ENCODE measurements at regions not wholly inside any gene's neighbourhood (a gene's known extent, or its start where the extent isn't known, plus 50 kb on each side); places are given as distances from the start of the nearest gene placed in this dataset.

GRCh38 chr3:72004749-72005292, 219.9 kb upstream of the PROK2 start:
- Histone ChIP-seq H3K4me1 (ENCODE audit: insufficient read depth, low read length) (no peaks in the 10 kb centered on the region), H3K9me3 (ENCODE audit: low read length) (no peaks in the 10 kb centered on the region), H3K27me3 (ENCODE audit: insufficient read depth, low read length, poor library complexity, severe bottlenecking) (peaks cover 5% of the 10 kb centered on the region), H3K4me3 (ENCODE audit: low read length) (no peak overlapping the region), H3K36me3 (ENCODE audit: insufficient read depth, low read length) (no peaks in the 10 kb centered on the region), H3K27ac (ENCODE audit: low read depth, low read length) (no peak overlapping the region)
- H3K27me3 Mint-ChIP-seq = peaks cover 11 to 19% of the 10 kb centered on the region in 2 donors
- H3K4me1 Mint-ChIP-seq = no peaks in the 10 kb centered on the region
- no peaks in the 10 kb centered on the region for H3K9me3 Mint-ChIP-seq
- no peaks in the 10 kb centered on the region for H3K36me3 Mint-ChIP-seq
- ChIA-PET CTCF (no interaction called here), POLR2A (no interaction called here)
- H3K27ac Mint-ChIP-seq = no peak overlapping the region
- DNase-seq = no peak
- no peak overlapping the region for H3K4me3 Mint-ChIP-seq

- Mint-ChIP-seq H3K27me3 (peaks cover 8 to 11% of the 10 kb centered on the region in 2 donors), H3K4me1 (no peaks in the 10 kb centered on the region), H3K27ac (no peak overlapping the region), H3K36me3 (no peaks in the 10 kb centered on the region), H3K4me3 (no peak overlapping the region), H3K9me3 (no peaks in the 10 kb centered on the region)
- Histone ChIP-seq H3K27ac (ENCODE audit: low read depth, low read length) (no peak overlapping the region), H3K27me3 (ENCODE audit: insufficient read depth, low read length, poor library complexity, severe bottlenecking) (peaks cover 5% of the 10 kb centered on the region), H3K4me1 (ENCODE audit: insufficient read depth, low read length) (no peaks in the 10 kb centered on the region), H3K9me3 (ENCODE audit: low read length) (no peaks in the 10 kb centered on the region), H3K36me3 (ENCODE audit: insufficient read depth, low read length) (no peaks in the 10 kb centered on the region), H3K4me3 (ENCODE audit: low read length) (no peak overlapping the region)
- DNase-seq = no peak
- ChIA-PET POLR2A (no interaction called here), CTCF (no interaction called here)
Observed at GRCh38 chr3:72003936-72004335, 219.0 kb upstream of the PROK2 start.

GRCh38 chr3:72001758-72002157, 216.8 kb upstream of the PROK2 start:
- CTCF ChIA-PET = no interaction called here

GRCh38 chr3:71998995-71999673, 214.2 kb upstream of the PROK2 start:
- H3K27ac Mint-ChIP-seq = no peak overlapping the region

More at GRCh38 chr3:72001758-72002157, 216.8 kb upstream of the PROK2 start:
- Mint-ChIP-seq H3K36me3 (no peaks in the 10 kb centered on the region), H3K4me1 (no peaks in the 10 kb centered on the region), H3K27ac (no peak overlapping the region), H3K4me3 (no peak overlapping the region), H3K27me3 (peaks cover 8 to 11% of the 10 kb centered on the region in 2 donors), H3K9me3 (no peaks in the 10 kb centered on the region)
- Histone ChIP-seq H3K27me3 (ENCODE audit: insufficient read depth, low read length, poor library complexity, severe bottlenecking) (no peaks in the 10 kb centered on the region), H3K9me3 (ENCODE audit: low read length) (no peaks in the 10 kb centered on the region), H3K27ac (ENCODE audit: low read depth, low read length) (no peak overlapping the region), H3K36me3 (ENCODE audit: insufficient read depth, low read length) (no peaks in the 10 kb centered on the region), H3K4me3 (ENCODE audit: low read length) (no peak overlapping the region), H3K4me1 (ENCODE audit: insufficient read depth, low read length) (no peaks in the 10 kb centered on the region)
- POLR2A ChIA-PET = no interaction called here
- DNase-seq = no peak

DNA sequence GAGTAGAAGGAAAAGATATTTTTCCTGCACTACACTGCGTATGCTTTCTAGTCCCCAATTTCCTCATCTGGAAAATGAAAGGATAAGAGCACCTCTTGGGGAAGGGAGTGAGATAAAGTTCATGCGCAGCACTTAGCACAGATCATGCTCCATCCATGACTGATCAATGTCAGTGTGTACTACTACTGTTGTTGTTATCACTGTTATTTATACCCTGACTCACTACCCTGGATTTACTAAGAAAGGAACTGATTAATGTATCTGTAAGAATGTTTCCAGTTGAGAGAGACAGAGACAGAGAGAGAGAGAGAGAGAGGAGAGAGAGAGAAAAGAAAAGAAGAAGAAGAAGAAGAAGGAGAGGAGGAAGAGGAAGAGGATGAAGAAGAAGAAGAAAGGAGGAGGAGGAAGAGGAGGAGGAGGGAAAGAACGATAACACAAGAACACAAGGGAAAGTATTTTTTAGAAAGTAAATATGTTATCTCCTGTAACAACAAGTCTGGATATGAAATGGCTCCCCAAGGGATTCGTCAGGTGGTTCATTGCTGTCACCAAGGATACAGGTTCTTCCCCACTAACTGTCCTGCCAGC, 212.2 kb upstream of the PROK2 start:
- Histone ChIP-seq H3K9me3 (ENCODE audit: low read length) (no peaks in the 10 kb centered on the region), H3K27ac (ENCODE audit: low read depth, low read length) (no peak overlapping the region), H3K4me1 (ENCODE audit: insufficient read depth, low read length) (no peaks in the 10 kb centered on the region), H3K36me3 (ENCODE audit: insufficient read depth, low read length) (no peaks in the 10 kb centered on the region), H3K27me3 (ENCODE audit: insufficient read depth, low read length, poor library complexity, severe bottlenecking) (no peaks in the 10 kb centered on the region), H3K4me3 (ENCODE audit: low read length) (no peak overlapping the region)
- H3K36me3 Mint-ChIP-seq = no peaks in the 10 kb centered on the region
- CTCF ChIA-PET = no interaction called here
- H3K4me3 Mint-ChIP-seq = no peak overlapping the region
- peaks cover 2 to 11% of the 10 kb centered on the region in 2 donors for H3K27me3 Mint-ChIP-seq
- no peak for DNase-seq
- no peak overlapping the region for H3K27ac Mint-ChIP-seq
- no peaks in the 10 kb centered on the region for H3K4me1 Mint-ChIP-seq
- POLR2A ChIA-PET = no interaction called here
- peaks cover 0 to 3% (median 0%) of the 10 kb centered on the region in 5 donors for H3K9me3 Mint-ChIP-seq

More at GRCh38 chr3:71998995-71999673, 214.2 kb upstream of the PROK2 start:
- Histone ChIP-seq H3K27me3 (ENCODE audit: insufficient read depth, low read length, poor library complexity, severe bottlenecking) (no peaks in the 10 kb centered on the region), H3K4me3 (ENCODE audit: low read length) (no peak overlapping the region), H3K4me1 (ENCODE audit: insufficient read depth, low read length) (no peaks in the 10 kb centered on the region), H3K9me3 (ENCODE audit: low read length) (no peaks in the 10 kb centered on the region), H3K27ac (ENCODE audit: low read depth, low read length) (no peak overlapping the region), H3K36me3 (ENCODE audit: insufficient read depth, low read length) (no peaks in the 10 kb centered on the region)
- DNase-seq = no peak
- Mint-ChIP-seq H3K9me3 (no peaks in the 10 kb centered on the region), H3K4me1 (no peaks in the 10 kb centered on the region), H3K36me3 (no peaks in the 10 kb centered on the region), H3K27me3 (peaks cover 5 to 16% of the 10 kb centered on the region in 2 donors), H3K4me3 (no peak overlapping the region)
- ChIA-PET CTCF (no interaction called here), POLR2A (no interaction called here)

DNA sequence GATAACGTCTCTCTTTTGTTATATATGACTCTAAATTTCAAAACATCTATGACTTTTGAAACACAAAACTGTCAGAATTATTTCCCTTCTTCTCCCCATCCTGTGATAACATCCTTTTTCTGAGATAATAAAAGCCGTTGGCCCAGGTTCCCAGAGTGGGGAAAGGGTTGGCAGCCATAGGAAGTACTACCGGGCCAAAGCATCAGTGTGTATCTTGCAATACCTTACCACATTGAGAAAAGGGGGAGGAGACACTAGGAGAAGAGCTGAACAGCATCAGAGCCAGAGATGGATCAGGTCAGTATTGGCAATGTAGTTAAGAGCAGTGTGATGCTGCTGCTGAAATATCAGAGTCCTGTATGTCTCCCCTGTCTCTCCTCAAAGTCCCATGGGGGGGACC, 210.0 kb upstream of the PROK2 start:
- Histone ChIP-seq H3K27ac (ENCODE audit: low read depth, low read length) (no peak overlapping the region), H3K9me3 (ENCODE audit: low read length) (no peaks in the 10 kb centered on the region), H3K4me1 (ENCODE audit: insufficient read depth, low read length) (no peaks in the 10 kb centered on the region), H3K36me3 (ENCODE audit: insufficient read depth, low read length) (no peaks in the 10 kb centered on the region), H3K27me3 (ENCODE audit: insufficient read depth, low read length, poor library complexity, severe bottlenecking) (no peaks in the 10 kb centered on the region), H3K4me3 (ENCODE audit: low read length) (no peak overlapping the region)
- Mint-ChIP-seq H3K4me3 (no peak overlapping the region), H3K27ac (no peak overlapping the region), H3K36me3 (no peaks in the 10 kb centered on the region), H3K4me1 (no peaks in the 10 kb centered on the region), H3K27me3 (peaks cover 2 to 10% of the 10 kb centered on the region in 2 donors), H3K9me3 (peaks cover 0 to 3% (median 0%) of the 10 kb centered on the region in 5 donors)
- no peak for DNase-seq
- ChIA-PET POLR2A (no interaction called here), CTCF (interaction anchor here (0.8 kb wide), 1 partner anchor 16 kb away, joined by 3 read pairs; no protein-coding TSS in a partner anchor)

DNA sequence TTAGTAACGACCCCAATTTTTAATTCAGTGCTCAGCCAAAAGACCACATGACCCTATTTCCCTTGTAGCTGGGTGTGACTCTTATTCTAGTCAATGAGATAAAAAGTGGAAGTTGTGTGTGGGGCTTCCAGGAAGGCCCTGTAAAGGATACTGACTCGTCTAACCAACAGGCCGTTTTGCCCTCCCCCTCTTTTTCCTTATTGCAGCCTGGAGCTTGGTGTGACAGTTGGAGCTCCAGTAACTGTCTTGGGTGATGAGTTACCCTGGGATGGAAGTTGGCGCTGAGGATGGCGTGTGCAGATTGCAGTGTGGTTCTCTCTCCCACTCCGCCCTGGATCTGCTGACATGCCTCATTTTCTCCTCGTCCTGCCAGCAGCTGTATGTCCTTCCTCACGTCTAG, 209.3 kb upstream of the PROK2 start:
- Mint-ChIP-seq H3K36me3 (no peaks in the 10 kb centered on the region), H3K9me3 (peaks cover 0 to 3% (median 0%) of the 10 kb centered on the region in 5 donors), H3K4me1 (no peaks in the 10 kb centered on the region), H3K27me3 (peaks cover 2 to 10% of the 10 kb centered on the region in 2 donors), H3K27ac (no peak overlapping the region), H3K4me3 (no peak overlapping the region)
- no peak for DNase-seq
- Histone ChIP-seq H3K36me3 (ENCODE audit: insufficient read depth, low read length) (no peaks in the 10 kb centered on the region), H3K4me1 (ENCODE audit: insufficient read depth, low read length) (no peaks in the 10 kb centered on the region), H3K27me3 (ENCODE audit: insufficient read depth, low read length, poor library complexity, severe bottlenecking) (no peaks in the 10 kb centered on the region), H3K4me3 (ENCODE audit: low read length) (no peak overlapping the region), H3K27ac (ENCODE audit: low read depth, low read length) (no peak overlapping the region), H3K9me3 (ENCODE audit: low read length) (no peaks in the 10 kb centered on the region)
- CTCF ChIA-PET = interaction anchor here (0.8 kb wide), 1 partner anchor 17 kb away, joined by 3 read pairs; no protein-coding TSS in a partner anchor
- POLR2A ChIA-PET = no interaction called here

DNA sequence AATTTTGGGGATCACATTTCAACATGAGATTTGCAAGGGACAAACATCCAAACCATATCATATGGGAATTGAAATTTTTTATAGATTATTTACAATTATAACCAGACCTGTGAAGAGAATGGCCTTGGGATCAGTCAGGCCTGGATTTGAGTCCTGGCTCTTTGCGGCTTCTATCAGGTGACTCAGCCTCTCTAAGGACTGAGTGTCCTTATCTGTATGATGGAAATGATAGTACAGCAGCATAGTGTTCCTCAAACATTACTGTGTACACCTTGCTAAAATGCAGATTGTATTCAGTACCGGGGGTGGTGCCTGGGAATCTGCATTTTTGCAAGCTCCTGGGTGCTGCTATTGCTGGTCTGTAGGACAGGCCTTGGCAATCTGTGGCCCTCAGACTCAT, 206.7 kb upstream of the PROK2 start:
- H3K4me3 Mint-ChIP-seq = no peak overlapping the region
- POLR2A ChIA-PET = no interaction called here
- peaks cover 0 to 3% (median 0%) of the 10 kb centered on the region in 5 donors for H3K9me3 Mint-ChIP-seq
- Histone ChIP-seq H3K27ac (ENCODE audit: low read depth, low read length) (no peak overlapping the region), H3K9me3 (ENCODE audit: low read length) (no peaks in the 10 kb centered on the region), H3K27me3 (ENCODE audit: insufficient read depth, low read length, poor library complexity, severe bottlenecking) (no peaks in the 10 kb centered on the region), H3K4me3 (ENCODE audit: low read length) (no peak overlapping the region), H3K4me1 (ENCODE audit: insufficient read depth, low read length) (no peaks in the 10 kb centered on the region), H3K36me3 (ENCODE audit: insufficient read depth, low read length) (no peaks in the 10 kb centered on the region)
- DNase-seq = no peak
- peaks cover 0 to 10% of the 10 kb centered on the region in 2 donors for H3K27me3 Mint-ChIP-seq
- no peaks in the 10 kb centered on the region for H3K36me3 Mint-ChIP-seq
- no peak overlapping the region for H3K27ac Mint-ChIP-seq
- H3K4me1 Mint-ChIP-seq = no peaks in the 10 kb centered on the region
- CTCF ChIA-PET = no interaction called here
